ENCODE measurements at regions not wholly inside any gene's neighbourhood (a gene's known extent, or its start where the extent isn't known, plus 50 kb on each side); places are given as distances from the start of the nearest gene placed in this dataset.

DNA sequence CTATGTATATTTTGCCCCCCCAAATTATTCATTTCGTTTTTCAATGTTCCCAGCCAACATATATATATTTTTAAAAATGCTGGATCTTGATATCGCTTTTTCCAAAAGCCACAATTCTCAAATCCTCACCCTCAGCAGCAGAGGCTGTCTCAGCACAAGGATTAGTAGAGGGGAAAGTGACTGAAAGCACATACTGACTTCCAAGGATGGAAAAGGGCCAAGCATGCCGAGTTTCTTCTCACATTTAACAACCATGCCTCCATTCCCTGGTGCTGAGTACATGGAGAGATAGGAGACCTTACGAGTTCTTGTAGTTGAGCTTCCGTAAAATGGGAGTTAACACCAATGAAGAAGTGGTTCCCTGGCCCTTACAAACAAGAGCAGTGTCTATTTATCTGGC, 403.4 kb upstream of the DCN start:
- Histone ChIP-seq H3K4me1 (no peaks in the 10 kb centered on the region), H3K4me3 (no peak overlapping the region), H3K9me3 (no peaks in the 10 kb centered on the region), H3K36me3 (no peaks in the 10 kb centered on the region), H3K27ac (no peak overlapping the region), H3K27me3 (replicated peaks in 1 of 7) (no peaks in the 10 kb centered on the region)
- intact Hi-C loops (cut with DNase I; ENCODE audit: low total_unique reads) = no loop called here
- DNase-seq = no peak
- 79 to 90% (median 82%) methylated on average over 5 of the region's 5 CpGs for WGBS, 5 donors
- TF ChIP-seq CTCF (IDR thresholded peaks at IDR 0.05 in 8 of 11, conservative IDR thresholded peaks at IDR 0.05 in 3 of 11) (no peak), POLR2A (IDR thresholded peaks at IDR 0.05) (no peak), POLR2AphosphoS5 (IDR thresholded peaks at IDR 0.05) (no peak)

GRCh38 chr12:91582811-91583210, 400.2 kb upstream of the DCN start:
- intact Hi-C loops (cut with DNase I; ENCODE audit: low total_unique reads) = no loop called here
- 84 to 97% (median 95%) methylated on average over 3 of the region's 3 CpGs for WGBS, 5 donors
- DNase-seq = no peak
- no peaks in the 10 kb centered on the region for H3K27me3 ChIP-seq (replicated peaks in 1 of 7)
- H3K27ac ChIP-seq = no peak overlapping the region
- H3K36me3 ChIP-seq = no peaks in the 10 kb centered on the region
- peaks cover 0 to 10% (median 6%) of the 10 kb centered on the region in 6 donors for H3K4me1 ChIP-seq
- TF ChIP-seq CTCF (IDR thresholded peaks at IDR 0.05 in 8 of 11, conservative IDR thresholded peaks at IDR 0.05 in 3 of 11) (no peak), POLR2AphosphoS5 (IDR thresholded peaks at IDR 0.05) (no peak), POLR2A (IDR thresholded peaks at IDR 0.05) (no peak)
- no peaks in the 10 kb centered on the region for H3K9me3 ChIP-seq
- no peak overlapping the region for H3K4me3 ChIP-seq

GRCh38 chr12:91579516-91580263, 397.1 kb upstream of the DCN start:
- H3K4me3 ChIP-seq = no peak overlapping the region
- TF ChIP-seq POLR2AphosphoS5 (IDR thresholded peaks at IDR 0.05) = no peak
- TF ChIP-seq POLR2A (IDR thresholded peaks at IDR 0.05) = no peak
- no peak for TF ChIP-seq CTCF (IDR thresholded peaks at IDR 0.05 in 8 of 11, conservative IDR thresholded peaks at IDR 0.05 in 3 of 11)
- H3K9me3 ChIP-seq = no peaks in the 10 kb centered on the region
- no peaks in the 10 kb centered on the region for H3K27me3 ChIP-seq (replicated peaks in 1 of 7)
- no peaks in the 10 kb centered on the region for H3K36me3 ChIP-seq
- DNase-seq = no peak
- H3K27ac ChIP-seq = no peak overlapping the region
- H3K4me1 ChIP-seq = peaks cover 0 to 17% (median 10%) of the 10 kb centered on the region in 6 donors
- 48 to 64% (median 60%) methylated on average over 3 of the region's 3 CpGs for WGBS, 5 donors
- intact Hi-C loops (cut with DNase I; ENCODE audit: low total_unique reads) = loop anchor here (10.0 kb wide), 2 partner anchors 555 to 995 kb away; no protein-coding TSS in a partner anchor
